K562 (cell line): ENCODE measurements at regions not wholly inside any gene's neighbourhood (a gene's known extent, or its start where the extent isn't known, plus 50 kb on each side); places are given as distances from the start of the nearest gene placed in this dataset.

ENCODE experiments used
- TF ChIP-seq, protein P1 (sequence below): fragments of 450-650 bp; IDR thresholded peaks from 2 replicates; pipeline ENCODE4 v1.6.1; 2016; ENCODE audit warnings: low read depth
- TF ChIP-seq, protein P2 (sequence below): fragments of 200-600 bp; sonication (generic); IDR thresholded peaks from one replicate; pipeline ENCODE4 v1.6.1; 2012; ENCODE audit warnings: mild to moderate bottlenecking, low read depth, low read length, inconsistent platforms

DNA sequence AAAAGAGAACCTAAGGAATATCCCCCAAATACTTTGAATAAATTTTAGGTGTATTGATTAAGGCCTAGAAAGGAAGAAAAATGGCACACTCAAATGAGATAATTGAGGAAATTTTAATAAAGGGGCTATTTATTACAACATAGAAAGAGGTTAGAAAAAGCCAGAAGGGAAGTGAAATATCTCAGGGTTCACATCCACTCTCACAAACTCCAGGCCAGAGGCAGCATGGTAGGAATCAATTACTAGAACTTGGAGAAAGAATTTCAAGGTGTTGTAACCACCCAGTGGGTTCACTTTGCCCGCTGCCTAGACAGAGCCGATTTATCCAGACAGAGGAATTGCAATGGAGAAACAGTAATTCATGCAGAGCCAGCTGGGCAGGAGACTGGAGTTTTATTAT is 617.5 kb upstream of the ACVR2A start (continued):
- TF ChIP-seq, protein P1, sequence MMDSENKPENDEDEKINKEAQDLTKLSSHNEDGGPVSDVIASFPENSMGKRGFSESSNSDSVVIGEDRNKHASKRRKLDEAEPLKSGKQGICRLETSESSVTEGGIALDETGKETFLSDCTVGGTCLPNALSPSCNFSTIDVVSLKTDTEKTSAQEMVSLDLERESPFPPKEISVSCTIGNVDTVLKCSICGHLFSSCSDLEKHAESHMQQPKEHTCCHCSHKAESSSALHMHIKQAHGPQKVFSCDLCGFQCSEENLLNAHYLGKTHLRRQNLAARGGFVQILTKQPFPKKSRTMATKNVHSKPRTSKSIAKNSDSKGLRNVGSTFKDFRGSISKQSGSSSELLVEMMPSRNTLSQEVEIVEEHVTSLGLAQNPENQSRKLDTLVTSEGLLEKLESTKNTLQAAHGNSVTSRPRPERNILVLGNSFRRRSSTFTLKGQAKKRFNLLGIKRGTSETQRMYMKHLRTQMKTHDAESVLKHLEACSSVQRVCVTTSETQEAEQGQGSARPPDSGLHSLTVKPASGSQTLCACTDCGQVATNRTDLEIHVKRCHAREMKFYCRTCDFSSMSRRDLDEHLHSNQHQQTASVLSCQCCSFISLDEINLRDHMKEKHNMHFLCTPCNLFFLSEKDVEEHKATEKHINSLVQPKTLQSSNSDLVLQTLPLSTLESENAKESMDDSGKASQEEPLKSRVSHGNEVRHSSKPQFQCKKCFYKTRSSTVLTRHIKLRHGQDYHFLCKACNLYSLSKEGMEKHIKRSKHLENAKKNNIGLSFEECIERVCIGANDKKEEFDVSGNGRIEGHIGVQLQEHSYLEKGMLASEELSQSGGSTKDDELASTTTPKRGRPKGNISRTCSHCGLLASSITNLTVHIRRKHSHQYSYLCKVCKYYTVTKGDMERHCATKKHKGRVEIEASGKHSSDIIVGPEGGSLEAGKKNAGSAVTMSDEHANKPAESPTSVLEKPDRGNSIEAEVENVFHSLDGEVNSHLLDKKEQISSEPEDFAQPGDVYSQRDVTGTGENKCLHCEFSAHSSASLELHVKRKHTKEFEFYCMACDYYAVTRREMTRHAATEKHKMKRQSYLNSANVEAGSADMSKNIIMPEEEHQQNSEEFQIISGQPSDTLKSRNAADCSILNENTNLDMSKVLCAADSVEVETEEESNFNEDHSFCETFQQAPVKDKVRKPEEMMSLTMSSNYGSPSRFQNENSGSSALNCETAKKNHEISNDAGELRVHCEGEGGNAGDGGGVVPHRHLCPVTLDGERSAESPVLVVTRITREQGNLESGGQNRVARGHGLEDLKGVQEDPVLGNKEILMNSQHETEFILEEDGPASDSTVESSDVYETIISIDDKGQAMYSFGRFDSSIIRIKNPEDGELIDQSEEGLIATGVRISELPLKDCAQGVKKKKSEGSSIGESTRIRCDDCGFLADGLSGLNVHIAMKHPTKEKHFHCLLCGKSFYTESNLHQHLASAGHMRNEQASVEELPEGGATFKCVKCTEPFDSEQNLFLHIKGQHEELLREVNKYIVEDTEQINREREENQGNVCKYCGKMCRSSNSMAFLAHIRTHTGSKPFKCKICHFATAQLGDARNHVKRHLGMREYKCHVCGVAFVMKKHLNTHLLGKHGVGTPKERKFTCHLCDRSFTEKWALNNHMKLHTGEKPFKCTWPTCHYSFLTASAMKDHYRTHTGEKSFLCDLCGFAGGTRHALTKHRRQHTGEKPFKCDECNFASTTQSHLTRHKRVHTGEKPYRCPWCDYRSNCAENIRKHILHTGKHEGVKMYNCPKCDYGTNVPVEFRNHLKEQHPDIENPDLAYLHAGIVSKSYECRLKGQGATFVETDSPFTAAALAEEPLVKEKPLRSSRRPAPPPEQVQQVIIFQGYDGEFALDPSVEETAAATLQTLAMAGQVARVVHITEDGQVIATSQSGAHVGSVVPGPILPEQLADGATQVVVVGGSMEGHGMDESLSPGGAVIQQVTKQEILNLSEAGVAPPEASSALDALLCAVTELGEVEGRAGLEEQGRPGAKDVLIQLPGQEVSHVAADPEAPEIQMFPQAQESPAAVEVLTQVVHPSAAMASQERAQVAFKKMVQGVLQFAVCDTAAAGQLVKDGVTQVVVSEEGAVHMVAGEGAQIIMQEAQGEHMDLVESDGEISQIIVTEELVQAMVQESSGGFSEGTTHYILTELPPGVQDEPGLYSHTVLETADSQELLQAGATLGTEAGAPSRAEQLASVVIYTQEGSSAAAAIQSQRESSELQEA = no peak
- TF ChIP-seq, protein P2, sequence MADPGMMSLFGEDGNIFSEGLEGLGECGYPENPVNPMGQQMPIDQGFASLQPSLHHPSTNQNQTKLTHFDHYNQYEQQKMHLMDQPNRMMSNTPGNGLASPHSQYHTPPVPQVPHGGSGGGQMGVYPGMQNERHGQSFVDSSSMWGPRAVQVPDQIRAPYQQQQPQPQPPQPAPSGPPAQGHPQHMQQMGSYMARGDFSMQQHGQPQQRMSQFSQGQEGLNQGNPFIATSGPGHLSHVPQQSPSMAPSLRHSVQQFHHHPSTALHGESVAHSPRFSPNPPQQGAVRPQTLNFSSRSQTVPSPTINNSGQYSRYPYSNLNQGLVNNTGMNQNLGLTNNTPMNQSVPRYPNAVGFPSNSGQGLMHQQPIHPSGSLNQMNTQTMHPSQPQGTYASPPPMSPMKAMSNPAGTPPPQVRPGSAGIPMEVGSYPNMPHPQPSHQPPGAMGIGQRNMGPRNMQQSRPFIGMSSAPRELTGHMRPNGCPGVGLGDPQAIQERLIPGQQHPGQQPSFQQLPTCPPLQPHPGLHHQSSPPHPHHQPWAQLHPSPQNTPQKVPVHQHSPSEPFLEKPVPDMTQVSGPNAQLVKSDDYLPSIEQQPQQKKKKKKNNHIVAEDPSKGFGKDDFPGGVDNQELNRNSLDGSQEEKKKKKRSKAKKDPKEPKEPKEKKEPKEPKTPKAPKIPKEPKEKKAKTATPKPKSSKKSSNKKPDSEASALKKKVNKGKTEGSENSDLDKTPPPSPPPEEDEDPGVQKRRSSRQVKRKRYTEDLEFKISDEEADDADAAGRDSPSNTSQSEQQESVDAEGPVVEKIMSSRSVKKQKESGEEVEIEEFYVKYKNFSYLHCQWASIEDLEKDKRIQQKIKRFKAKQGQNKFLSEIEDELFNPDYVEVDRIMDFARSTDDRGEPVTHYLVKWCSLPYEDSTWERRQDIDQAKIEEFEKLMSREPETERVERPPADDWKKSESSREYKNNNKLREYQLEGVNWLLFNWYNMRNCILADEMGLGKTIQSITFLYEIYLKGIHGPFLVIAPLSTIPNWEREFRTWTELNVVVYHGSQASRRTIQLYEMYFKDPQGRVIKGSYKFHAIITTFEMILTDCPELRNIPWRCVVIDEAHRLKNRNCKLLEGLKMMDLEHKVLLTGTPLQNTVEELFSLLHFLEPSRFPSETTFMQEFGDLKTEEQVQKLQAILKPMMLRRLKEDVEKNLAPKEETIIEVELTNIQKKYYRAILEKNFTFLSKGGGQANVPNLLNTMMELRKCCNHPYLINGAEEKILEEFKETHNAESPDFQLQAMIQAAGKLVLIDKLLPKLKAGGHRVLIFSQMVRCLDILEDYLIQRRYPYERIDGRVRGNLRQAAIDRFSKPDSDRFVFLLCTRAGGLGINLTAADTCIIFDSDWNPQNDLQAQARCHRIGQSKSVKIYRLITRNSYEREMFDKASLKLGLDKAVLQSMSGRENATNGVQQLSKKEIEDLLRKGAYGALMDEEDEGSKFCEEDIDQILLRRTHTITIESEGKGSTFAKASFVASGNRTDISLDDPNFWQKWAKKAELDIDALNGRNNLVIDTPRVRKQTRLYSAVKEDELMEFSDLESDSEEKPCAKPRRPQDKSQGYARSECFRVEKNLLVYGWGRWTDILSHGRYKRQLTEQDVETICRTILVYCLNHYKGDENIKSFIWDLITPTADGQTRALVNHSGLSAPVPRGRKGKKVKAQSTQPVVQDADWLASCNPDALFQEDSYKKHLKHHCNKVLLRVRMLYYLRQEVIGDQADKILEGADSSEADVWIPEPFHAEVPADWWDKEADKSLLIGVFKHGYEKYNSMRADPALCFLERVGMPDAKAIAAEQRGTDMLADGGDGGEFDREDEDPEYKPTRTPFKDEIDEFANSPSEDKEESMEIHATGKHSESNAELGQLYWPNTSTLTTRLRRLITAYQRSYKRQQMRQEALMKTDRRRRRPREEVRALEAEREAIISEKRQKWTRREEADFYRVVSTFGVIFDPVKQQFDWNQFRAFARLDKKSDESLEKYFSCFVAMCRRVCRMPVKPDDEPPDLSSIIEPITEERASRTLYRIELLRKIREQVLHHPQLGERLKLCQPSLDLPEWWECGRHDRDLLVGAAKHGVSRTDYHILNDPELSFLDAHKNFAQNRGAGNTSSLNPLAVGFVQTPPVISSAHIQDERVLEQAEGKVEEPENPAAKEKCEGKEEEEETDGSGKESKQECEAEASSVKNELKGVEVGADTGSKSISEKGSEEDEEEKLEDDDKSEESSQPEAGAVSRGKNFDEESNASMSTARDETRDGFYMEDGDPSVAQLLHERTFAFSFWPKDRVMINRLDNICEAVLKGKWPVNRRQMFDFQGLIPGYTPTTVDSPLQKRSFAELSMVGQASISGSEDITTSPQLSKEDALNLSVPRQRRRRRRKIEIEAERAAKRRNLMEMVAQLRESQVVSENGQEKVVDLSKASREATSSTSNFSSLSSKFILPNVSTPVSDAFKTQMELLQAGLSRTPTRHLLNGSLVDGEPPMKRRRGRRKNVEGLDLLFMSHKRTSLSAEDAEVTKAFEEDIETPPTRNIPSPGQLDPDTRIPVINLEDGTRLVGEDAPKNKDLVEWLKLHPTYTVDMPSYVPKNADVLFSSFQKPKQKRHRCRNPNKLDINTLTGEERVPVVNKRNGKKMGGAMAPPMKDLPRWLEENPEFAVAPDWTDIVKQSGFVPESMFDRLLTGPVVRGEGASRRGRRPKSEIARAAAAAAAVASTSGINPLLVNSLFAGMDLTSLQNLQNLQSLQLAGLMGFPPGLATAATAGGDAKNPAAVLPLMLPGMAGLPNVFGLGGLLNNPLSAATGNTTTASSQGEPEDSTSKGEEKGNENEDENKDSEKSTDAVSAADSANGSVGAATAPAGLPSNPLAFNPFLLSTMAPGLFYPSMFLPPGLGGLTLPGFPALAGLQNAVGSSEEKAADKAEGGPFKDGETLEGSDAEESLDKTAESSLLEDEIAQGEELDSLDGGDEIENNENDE = no peak
